HEK293T (cell line): ENCODE measurements at regions not wholly inside any gene's neighbourhood (a gene's known extent, or its start where the extent isn't known, plus 50 kb on each side); places are given as distances from the start of the nearest gene placed in this dataset.
A peak's percentile ranks its signal among the peaks of the same experiment; 100 is the strongest.

Experiments
- CTCF ChIA-PET: fragments of 350-600 bp; formaldehyde crosslinking; extraction: SDS; loops from one replicate; lab custom pipeline; 2021; ENCODE audit warnings: antibody characterized with exemption, inconsistent platforms; lab: Yijun Ruan, JAX
- POLR2A ChIA-PET: fragments of 350-600 bp; formaldehyde crosslinking; extraction: SDS; loops from one replicate; lab custom pipeline; 2020; ENCODE audit warnings: antibody characterized with exemption, inconsistent platforms; lab: Yijun Ruan, JAX
- DNase-seq: peaks from one replicate; pipeline ENCODE4 v3.0.0; 2012; ENCODE audit warnings: mixed read lengths; ENCODE audit errors: extremely low spot score
- ARNT ChIP-seq: fragments of 450-650 bp; IDR thresholded peaks from 2 replicates; pipeline ENCODE4 v1.6.1; 2017; ENCODE audit warnings: mild to moderate bottlenecking
- BHLHE40 ChIP-seq: fragments of 450-650 bp; IDR thresholded peaks from 2 replicates; pipeline ENCODE4 v1.6.1; 2016; ENCODE audit warnings: mild to moderate bottlenecking, moderate library complexity, borderline replicate concordance
- CTBP1 ChIP-seq: fragments of 450-650 bp; IDR thresholded peaks from 2 replicates; pipeline ENCODE4 v1.6.1; 2016; ENCODE audit warnings: borderline replicate concordance
- ELF4 ChIP-seq: fragments of 450-650 bp; IDR thresholded peaks from 2 replicates; pipeline ENCODE4 v1.6.1; 2017; ENCODE audit warnings: antibody characterized with exemption
- FOXA1 ChIP-seq: fragments of 450-650 bp; IDR thresholded peaks from 2 replicates; pipeline ENCODE4 v1.6.1; 2016; ENCODE audit warnings: mild to moderate bottlenecking
- FOXK2 ChIP-seq: fragments of 450-650 bp; IDR thresholded peaks from 2 replicates; pipeline ENCODE4 v1.6.1; 2016; ENCODE audit warnings: mild to moderate bottlenecking
- FOXM1 ChIP-seq: fragments of 450-650 bp; IDR thresholded peaks from 2 replicates; pipeline ENCODE4 v1.6.1; 2017; ENCODE audit warnings: mild to moderate bottlenecking, borderline replicate concordance
- HDGF ChIP-seq: fragments of 450-650 bp; IDR thresholded peaks from 2 replicates; pipeline ENCODE4 v1.6.1; 2017; ENCODE audit warnings: antibody characterized with exemption, borderline replicate concordance
- L3MBTL2 ChIP-seq: fragments of 450-650 bp; conservative IDR thresholded peaks from 2 replicates; pipeline ENCODE4 v1.6.1; 2016; ENCODE audit warnings: mild to moderate bottlenecking
- LEF1 ChIP-seq: fragments of 450-650 bp; IDR thresholded peaks from 2 replicates; pipeline ENCODE4 v1.6.1; 2017; ENCODE audit warnings: mild to moderate bottlenecking, borderline replicate concordance
- NFRKB ChIP-seq: fragments of 450-650 bp; IDR thresholded peaks from 2 replicates; pipeline ENCODE4 v1.6.1; 2016; ENCODE audit warnings: mild to moderate bottlenecking, moderate library complexity
- PKNOX1 ChIP-seq: fragments of 450-650 bp; IDR thresholded peaks from 2 replicates; pipeline ENCODE4 v1.6.1; 2016
- SP1 ChIP-seq: fragments of 450-650 bp; IDR thresholded peaks from 2 replicates; pipeline ENCODE4 v1.6.1; 2017
- SUZ12 ChIP-seq: fragments of 450-650 bp; IDR thresholded peaks from 2 replicates; pipeline ENCODE4 v1.6.1; 2016; ENCODE audit warnings: mild to moderate bottlenecking
- TARDBP ChIP-seq: fragments of 450-650 bp; IDR thresholded peaks from 2 replicates; pipeline ENCODE4 v1.6.1; 2016

DNA sequence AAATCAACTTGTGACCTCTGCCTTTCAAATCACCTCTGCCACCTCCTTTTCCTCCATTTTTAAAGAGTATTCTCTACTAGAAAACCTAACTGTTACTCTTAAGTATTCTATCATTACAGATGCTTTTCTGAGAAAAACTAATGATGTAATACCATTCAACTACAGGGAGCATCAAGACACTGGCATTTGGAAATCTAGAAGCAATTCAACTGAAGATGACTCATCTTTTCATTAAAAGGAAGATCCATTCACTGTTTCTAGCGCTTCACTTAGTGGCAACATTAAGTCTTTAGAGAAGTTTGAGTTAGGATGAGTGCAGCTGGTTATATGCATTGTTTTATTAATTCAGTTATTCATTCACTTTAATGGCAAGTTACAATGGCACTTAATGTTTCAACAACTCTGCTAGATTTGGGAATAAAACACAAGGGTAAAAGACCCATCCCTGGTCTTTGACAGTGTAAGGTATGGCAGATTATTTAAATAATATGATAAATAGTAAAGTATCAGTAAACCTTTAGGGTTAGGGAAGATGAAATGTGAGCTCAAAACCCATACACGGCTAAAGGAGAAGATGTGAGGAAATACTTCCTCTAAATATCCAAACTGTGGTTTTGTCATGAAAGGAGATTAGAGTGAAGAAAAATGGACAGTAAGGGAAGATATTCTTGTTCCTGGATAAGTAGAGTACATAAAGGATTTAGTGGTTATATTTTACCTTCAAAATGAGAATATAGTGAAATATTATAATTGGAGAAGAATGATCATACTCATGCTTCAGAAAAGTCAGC, 61.7 kb downstream of the KCNJ2 start:
- ChIA-PET POLR2A (no interaction called here), CTCF (no interaction called here)
- TF ChIP-seq BHLHE40 (no peak), HDGF (no peak), CTBP1 (no peak), SP1 (no peak)
- DNase-seq, result no peak

DNA sequence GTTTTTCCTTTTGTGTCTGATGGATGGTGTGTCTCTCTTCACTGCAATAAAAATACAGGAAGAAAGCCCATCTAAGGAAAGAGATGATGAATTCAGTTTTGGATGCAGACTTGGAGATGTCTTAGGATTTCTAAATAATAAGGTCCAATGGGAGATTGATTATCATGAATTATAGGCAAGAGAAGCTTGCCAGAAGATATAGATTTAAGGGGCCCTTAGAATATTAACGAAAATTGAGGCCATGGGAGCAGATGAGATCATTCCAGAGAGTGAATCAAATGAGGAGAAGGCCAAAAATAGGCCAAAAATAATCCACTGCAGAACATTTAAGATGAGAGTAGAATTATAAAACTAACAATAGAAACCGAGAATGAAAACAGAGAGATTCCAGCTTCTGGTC, 63.1 kb downstream of the KCNJ2 start:
- CTCF ChIA-PET, result no interaction called here
- DNase-seq, result no peak
- POLR2A ChIA-PET, result no interaction called here
- TF ChIP-seq PKNOX1 (no peak), FOXK2 (no peak), FOXA1 (no peak), SUZ12 (no peak), HDGF (no peak), ARNT (no peak), TARDBP (no peak), ELF4 (no peak), NFRKB (no peak), LEF1 (no peak), SP1 (no peak)

DNA sequence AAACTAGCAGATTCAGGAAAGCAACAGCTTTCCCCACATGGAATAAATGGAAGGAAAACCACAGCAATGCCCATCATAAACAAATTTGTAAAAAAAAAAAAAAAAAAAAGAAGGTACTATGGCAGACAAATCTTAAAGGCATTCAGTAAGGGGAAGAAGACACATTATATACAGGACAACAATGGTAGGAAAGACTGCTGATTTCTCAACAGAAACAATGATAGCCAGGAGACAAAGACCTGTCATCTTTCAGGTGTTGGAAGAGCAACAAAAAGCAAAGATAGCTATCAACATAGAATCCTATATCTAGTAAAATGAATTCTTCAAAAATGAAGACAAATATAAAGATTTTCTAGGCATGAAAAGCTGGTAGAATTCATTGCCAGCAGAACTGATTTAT, 65.9 kb downstream of the KCNJ2 start:
- TF ChIP-seq ARNT (no peak), HDGF (no peak), LEF1 (no peak), TARDBP (no peak), BHLHE40 (no peak), CTBP1 (no peak), PKNOX1 (no peak), ELF4 (no peak), FOXM1 (no peak), SP1 (no peak), FOXA1 (no peak)
- no peak for DNase-seq
- ChIA-PET CTCF (no interaction called here), POLR2A (no interaction called here)

DNA sequence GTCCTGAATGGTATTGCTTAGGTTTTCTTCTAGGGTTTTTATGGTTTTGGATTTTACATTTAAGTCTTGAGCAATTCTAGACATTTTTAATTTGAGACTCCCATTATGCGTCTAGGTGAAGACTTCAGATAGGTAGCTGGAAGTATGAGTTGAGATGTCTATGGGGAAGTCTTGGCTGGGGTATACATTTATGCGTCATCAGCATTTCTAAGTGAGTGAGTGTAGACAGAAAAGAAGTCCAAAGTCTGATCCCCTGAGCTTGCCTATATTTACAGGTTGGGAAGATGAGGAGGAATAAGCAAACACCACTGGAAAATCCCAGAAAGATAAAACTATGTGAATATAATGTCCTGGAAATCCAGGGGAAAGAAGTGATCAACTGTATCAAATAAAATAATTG, 68.9 kb downstream of the KCNJ2 start:
- ChIA-PET CTCF (no interaction called here), POLR2A (no interaction called here)
- no peak for DNase-seq
- TF ChIP-seq LEF1, result no peak

- ChIA-PET CTCF (interaction anchor here (0.6 kb wide), 1 partner anchor 38 kb away, joined by 3 read pairs; no protein-coding TSS in a partner anchor), POLR2A (no interaction called here)
- TF ChIP-seq ARNT, result no peak
- TF ChIP-seq SP1, result no peak
- no peak for TF ChIP-seq ELF4
- no peak for TF ChIP-seq L3MBTL2
- no peak for TF ChIP-seq HDGF
- TF ChIP-seq CTBP1, result no peak
- no peak for TF ChIP-seq FOXA1
- no peak for DNase-seq
These were observed 69.3 kb downstream of the KCNJ2 start for GRCh38 chr17:70238646-70239045.

GRCh38 chr17:70239391-70239826, 70.1 kb downstream of the KCNJ2 start:
- CTCF ChIA-PET, result no interaction called here

DNA sequence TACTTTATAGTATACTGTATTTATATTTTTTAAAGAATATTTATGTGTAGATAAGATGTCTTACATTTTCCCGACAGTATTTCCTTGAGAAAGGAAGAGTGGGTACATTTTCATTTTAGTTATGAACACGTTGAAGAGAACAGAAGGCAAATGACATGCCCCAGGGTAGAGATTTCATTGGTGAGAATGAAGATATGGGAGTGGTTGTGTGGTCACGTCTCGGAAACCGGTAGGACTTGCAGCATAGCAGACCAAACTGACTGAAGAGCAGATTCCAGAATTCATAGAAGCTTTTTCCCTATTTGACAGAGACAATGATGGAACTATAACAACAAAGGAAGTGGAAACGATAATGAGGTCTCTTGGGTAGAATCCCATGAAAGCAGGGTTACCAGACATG, 71.7 kb downstream of the KCNJ2 start:
- no peak for TF ChIP-seq LEF1
- no peak for TF ChIP-seq BHLHE40
- no peak for TF ChIP-seq FOXA1
- no peak for TF ChIP-seq FOXM1
- DNase-seq, result no peak
- CTCF ChIA-PET, result no interaction called here
- POLR2A ChIA-PET, result no interaction called here

More at GRCh38 chr17:70239391-70239826, 70.1 kb downstream of the KCNJ2 start:
- TF ChIP-seq L3MBTL2 (no peak), HDGF (no peak), SUZ12 (no peak), SP1 (no peak), NFRKB (no peak), PKNOX1 (peak; percentile 21; the same call in 1 of the 2 replicates)
- no peak for DNase-seq
- POLR2A ChIA-PET, result no interaction called here
